IPS DF 6.9 (cell line): ENCODE measurements at regions not wholly inside any gene's neighbourhood (a gene's known extent, or its start where the extent isn't known, plus 50 kb on each side); places are given as distances from the start of the nearest gene placed in this dataset.

Experiments
- DNase-seq: peaks from one replicate; pipeline ENCODE4 v3.0.0-alpha.2; 2013; ENCODE audit warnings: low read depth, low spot score
- H3K27ac ChIP-seq: one replicate; pipeline ENCODE4 v1.5.1; 2013; ENCODE audit warnings: low read length, control low read depth
- H3K27me3 ChIP-seq: 2 replicates; pipeline ENCODE4 v1.6.1; 2013; ENCODE audit warnings: mild to moderate bottlenecking, low read length; ENCODE audit not compliant: control insufficient read depth, insufficient read depth
- H3K36me3 ChIP-seq: 2 replicates; pipeline ENCODE4 v1.6.1; 2013; ENCODE audit warnings: low read length; ENCODE audit not compliant: control insufficient read depth, insufficient read depth
- H3K4me1 ChIP-seq: 2 replicates; pipeline ENCODE4 v1.6.1; 2013; ENCODE audit warnings: low read length; ENCODE audit not compliant: control insufficient read depth, insufficient read depth
- H3K4me3 ChIP-seq: 2 replicates; pipeline ENCODE4 v1.5.1; 2013; ENCODE audit warnings: mild to moderate bottlenecking, low read length
- H3K9me3 ChIP-seq: 2 replicates; pipeline ENCODE4 v1.6.1; 2013; ENCODE audit warnings: low read length, inconsistent platforms; ENCODE audit not compliant: control insufficient read depth, insufficient read depth
- WGBS: extraction: QIAGEN DNeasy Blood & Tissue Kit; methylation state at CpG from one replicate; pipeline ENCODE4 v1.1.7; 2013; ENCODE audit warnings: mixed read lengths, missing lambda C conversion rate; ENCODE audit not compliant: insufficient read length, insufficient coverage; 5-methylcytosine and 5-hydroxymethylcytosine counted together

GRCh38 chr2:52852006-52852405 is 915.6 kb upstream of the CHAC2 start:
- H3K4me3 ChIP-seq: no peak overlapping the region
- DNase-seq: no peak
- H3K4me1 ChIP-seq: no peaks in the 10 kb centered on the region
- H3K36me3 ChIP-seq: no peaks in the 10 kb centered on the region
- H3K27me3 ChIP-seq: no peaks in the 10 kb centered on the region
- H3K27ac ChIP-seq: no peak overlapping the region
- WGBS: no CpG with 5 or more reads among the region's 7 CpGs
- no peaks in the 10 kb centered on the region for H3K9me3 ChIP-seq

- WGBS: no CpG with 5 or more reads among the region's 5 CpGs
- H3K4me3 ChIP-seq: no peak overlapping the region
- H3K9me3 ChIP-seq: no peaks in the 10 kb centered on the region
- no peaks in the 10 kb centered on the region for H3K4me1 ChIP-seq
- no peak for DNase-seq
- no peak overlapping the region for H3K27ac ChIP-seq
- H3K36me3 ChIP-seq: no peaks in the 10 kb centered on the region
- H3K27me3 ChIP-seq: no peaks in the 10 kb centered on the region
Observed at GRCh38 chr2:52844701-52845423, 922.7 kb upstream of the CHAC2 start.

DNA sequence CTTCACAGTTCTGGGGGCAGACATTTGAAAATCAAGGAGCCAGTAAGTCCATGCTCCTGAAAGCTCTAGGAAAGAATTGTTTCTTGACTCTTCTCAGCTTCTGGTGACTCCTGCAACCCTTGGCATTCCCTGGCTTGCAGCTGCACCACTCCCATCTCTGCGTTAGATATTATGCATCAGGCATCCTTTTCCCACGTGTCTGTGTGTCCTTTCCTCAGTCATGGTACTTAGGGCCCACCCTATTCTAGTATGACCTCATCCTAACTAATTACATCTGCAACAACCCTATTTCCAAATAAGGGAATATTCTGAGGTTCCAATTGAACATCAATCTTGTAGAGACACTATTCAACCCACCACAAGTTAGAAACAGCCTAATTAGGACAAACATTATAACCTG is 931.7 kb upstream of the CHAC2 start:
- WGBS: no CpG with 5 or more reads among the region's 2 CpGs
- no peak overlapping the region for H3K4me3 ChIP-seq
- no peak overlapping the region for H3K27ac ChIP-seq
- H3K9me3 ChIP-seq: no peaks in the 10 kb centered on the region
- no peaks in the 10 kb centered on the region for H3K27me3 ChIP-seq
- no peaks in the 10 kb centered on the region for H3K36me3 ChIP-seq
- H3K4me1 ChIP-seq: no peaks in the 10 kb centered on the region
- no peak for DNase-seq

GRCh38 chr2:52831216-52831615 is 936.4 kb upstream of the CHAC2 start:
- H3K27me3 ChIP-seq: no peaks in the 10 kb centered on the region
- no peaks in the 10 kb centered on the region for H3K4me1 ChIP-seq
- DNase-seq: no peak
- H3K9me3 ChIP-seq: no peaks in the 10 kb centered on the region
- no peak overlapping the region for H3K4me3 ChIP-seq
- H3K27ac ChIP-seq: no peak overlapping the region
- no peaks in the 10 kb centered on the region for H3K36me3 ChIP-seq

GRCh38 chr2:52828112-52828511 is 939.5 kb upstream of the CHAC2 start:
- WGBS: no CpG with 5 or more reads among the region's 1 CpG
- no peak overlapping the region for H3K27ac ChIP-seq
- no peaks in the 10 kb centered on the region for H3K36me3 ChIP-seq
- H3K27me3 ChIP-seq: no peaks in the 10 kb centered on the region
- H3K4me3 ChIP-seq: no peak overlapping the region
- no peaks in the 10 kb centered on the region for H3K9me3 ChIP-seq
- H3K4me1 ChIP-seq: no peaks in the 10 kb centered on the region
- DNase-seq: no peak

- no peaks in the 10 kb centered on the region for H3K36me3 ChIP-seq
- DNase-seq: no peak
Observed at GRCh38 chr2:52821631-52822030, 946.0 kb upstream of the CHAC2 start.

GRCh38 chr2:52818958-52819357 is 948.6 kb upstream of the CHAC2 start:
- Histone ChIP-seq H3K36me3 (no peaks in the 10 kb centered on the region), H3K4me1 (no peaks in the 10 kb centered on the region), H3K4me3 (no peak overlapping the region), H3K9me3 (no peaks in the 10 kb centered on the region), H3K27me3 (no peaks in the 10 kb centered on the region), H3K27ac (no peak overlapping the region)
- DNase-seq: no peak

More at GRCh38 chr2:52821631-52822030, 946.0 kb upstream of the CHAC2 start:
- Histone ChIP-seq H3K9me3 (no peaks in the 10 kb centered on the region), H3K4me1 (no peaks in the 10 kb centered on the region), H3K4me3 (no peak overlapping the region), H3K27ac (no peak overlapping the region), H3K27me3 (no peaks in the 10 kb centered on the region)

- Histone ChIP-seq H3K4me1 (no peaks in the 10 kb centered on the region), H3K36me3 (no peaks in the 10 kb centered on the region), H3K4me3 (no peak overlapping the region), H3K27ac (no peak overlapping the region), H3K27me3 (no peaks in the 10 kb centered on the region), H3K9me3 (no peaks in the 10 kb centered on the region)
- no CpG with 5 or more reads among the region's 4 CpGs for WGBS
- DNase-seq: no peak
Observed at GRCh38 chr2:52810460-52810859, 957.1 kb upstream of the CHAC2 start.

DNA sequence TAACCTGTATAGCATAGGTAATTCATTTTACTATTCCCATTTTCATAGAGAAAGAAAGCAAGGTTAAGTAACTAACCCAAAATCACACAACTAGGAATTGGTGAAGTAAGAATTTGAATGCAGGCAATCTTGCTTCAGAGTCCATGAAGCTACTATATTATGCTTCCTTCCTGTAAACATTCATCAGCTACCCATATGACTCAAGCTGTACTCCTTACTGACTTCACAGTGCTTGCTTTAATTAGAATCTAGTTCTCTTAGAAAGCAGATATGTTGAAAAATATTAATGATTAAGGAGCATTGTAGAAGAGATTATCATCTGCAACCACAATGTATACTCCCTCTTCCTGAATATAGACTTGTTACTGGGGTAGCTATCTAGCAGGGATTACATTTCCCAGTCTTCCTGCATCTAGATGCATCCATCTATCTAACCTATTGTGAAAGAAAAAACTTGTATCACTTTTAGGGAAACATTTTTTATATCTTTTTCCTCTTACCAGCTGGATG is 961.6 kb upstream of the CHAC2 start:
- Histone ChIP-seq H3K27ac (no peak overlapping the region), H3K9me3 (no peaks in the 10 kb centered on the region), H3K36me3 (no peaks in the 10 kb centered on the region), H3K4me3 (no peak overlapping the region), H3K4me1 (no peaks in the 10 kb centered on the region), H3K27me3 (no peaks in the 10 kb centered on the region)
- no peak for DNase-seq

DNA sequence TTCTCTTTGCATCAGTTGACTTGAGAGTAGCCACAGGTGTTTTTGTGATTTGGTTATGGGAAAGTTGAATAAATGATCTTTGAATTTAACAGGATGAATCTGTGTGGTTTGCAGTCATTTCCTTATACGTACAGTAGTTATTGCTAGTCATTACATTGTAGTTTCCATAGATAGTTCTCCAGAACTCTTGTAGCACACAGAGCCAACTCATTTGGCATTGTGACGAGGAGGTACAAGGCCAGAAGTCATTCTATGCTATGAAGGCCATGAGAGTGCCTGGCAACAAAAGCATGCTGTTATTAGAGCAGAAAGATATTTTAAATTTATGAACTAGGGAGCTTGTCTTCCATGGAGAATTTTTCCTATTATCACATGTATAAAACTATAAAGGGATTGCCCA is 973.0 kb upstream of the CHAC2 start:
- no CpG with 5 or more reads among the region's 2 CpGs for WGBS
- H3K36me3 ChIP-seq: no peaks in the 10 kb centered on the region
- no peak overlapping the region for H3K27ac ChIP-seq
- no peaks in the 10 kb centered on the region for H3K4me1 ChIP-seq
- H3K27me3 ChIP-seq: no peaks in the 10 kb centered on the region
- no peaks in the 10 kb centered on the region for H3K9me3 ChIP-seq
- no peak overlapping the region for H3K4me3 ChIP-seq
- DNase-seq: no peak

GRCh38 chr2:52779446-52779845 is 988.2 kb upstream of the CHAC2 start:
- H3K27me3 ChIP-seq: no peaks in the 10 kb centered on the region
- H3K27ac ChIP-seq: no peak overlapping the region
- H3K36me3 ChIP-seq: no peaks in the 10 kb centered on the region
- no peak overlapping the region for H3K4me3 ChIP-seq
- no peaks in the 10 kb centered on the region for H3K9me3 ChIP-seq
- DNase-seq: no peak
- WGBS: no CpG with 5 or more reads among the region's 5 CpGs
- H3K4me1 ChIP-seq: no peaks in the 10 kb centered on the region
